ENCODE measurements at regions not wholly inside any gene's neighbourhood (a gene's known extent, or its start where the extent isn't known, plus 50 kb on each side); places are given as distances from the start of the nearest gene placed in this dataset.

GRCh38 chr6:133758815-133759335, 130.0 kb upstream of the TCF21 start:
- TF ChIP-seq CTCF (IDR thresholded peaks at IDR 0.05) (no peak), POLR2AphosphoS5 (IDR thresholded peaks at IDR 0.05) (no peak), EP300 (IDR thresholded peaks at IDR 0.05) (no peak), POLR2A (IDR thresholded peaks at IDR 0.05; ENCODE audit: low read depth) (no peak)
